ENCODE measurements at regions not wholly inside any gene's neighbourhood (a gene's known extent, or its start where the extent isn't known, plus 50 kb on each side); places are given as distances from the start of the nearest gene placed in this dataset.

GRCh38 chr22:49237703-49238102, 590.0 kb downstream of the BRD1 start:
- TF ChIP-seq CTCF (IDR thresholded peaks at IDR 0.05) (no peak), ZFX (IDR thresholded peaks at IDR 0.05; ENCODE audit: borderline replicate concordance) (no peak)
